OCI-LY1 (cell line): ENCODE measurements at regions not wholly inside any gene's neighbourhood (a gene's known extent, or its start where the extent isn't known, plus 50 kb on each side); places are given as distances from the start of the nearest gene placed in this dataset.

Experiments used
- EZH2 ChIP-seq: fragments of 200-600 bp; sonication (generic), shearing (Covaris generic); IDR thresholded peaks from 2 replicates; pipeline ENCODE4 v1.8.0; 2017; ENCODE audit warnings: borderline replicate concordance, mixed run types, mild to moderate bottlenecking, antibody characterized with exemption, low read length, moderate library complexity, mixed read lengths
- TF ChIP-seq, protein P1 (sequence below): fragments of 200-600 bp; sonication (generic), shearing (Covaris generic); IDR thresholded peaks from 2 replicates; pipeline ENCODE4 v1.5.1; 2017; ENCODE audit warnings: mild to moderate bottlenecking, antibody characterized with exemption, low read length, moderate library complexity, mixed read lengths

GRCh38 chr10:59077855-59078254, 98.6 kb upstream of the PHYHIPL start:
- no peak for TF ChIP-seq EZH2
- TF ChIP-seq, protein P1, sequence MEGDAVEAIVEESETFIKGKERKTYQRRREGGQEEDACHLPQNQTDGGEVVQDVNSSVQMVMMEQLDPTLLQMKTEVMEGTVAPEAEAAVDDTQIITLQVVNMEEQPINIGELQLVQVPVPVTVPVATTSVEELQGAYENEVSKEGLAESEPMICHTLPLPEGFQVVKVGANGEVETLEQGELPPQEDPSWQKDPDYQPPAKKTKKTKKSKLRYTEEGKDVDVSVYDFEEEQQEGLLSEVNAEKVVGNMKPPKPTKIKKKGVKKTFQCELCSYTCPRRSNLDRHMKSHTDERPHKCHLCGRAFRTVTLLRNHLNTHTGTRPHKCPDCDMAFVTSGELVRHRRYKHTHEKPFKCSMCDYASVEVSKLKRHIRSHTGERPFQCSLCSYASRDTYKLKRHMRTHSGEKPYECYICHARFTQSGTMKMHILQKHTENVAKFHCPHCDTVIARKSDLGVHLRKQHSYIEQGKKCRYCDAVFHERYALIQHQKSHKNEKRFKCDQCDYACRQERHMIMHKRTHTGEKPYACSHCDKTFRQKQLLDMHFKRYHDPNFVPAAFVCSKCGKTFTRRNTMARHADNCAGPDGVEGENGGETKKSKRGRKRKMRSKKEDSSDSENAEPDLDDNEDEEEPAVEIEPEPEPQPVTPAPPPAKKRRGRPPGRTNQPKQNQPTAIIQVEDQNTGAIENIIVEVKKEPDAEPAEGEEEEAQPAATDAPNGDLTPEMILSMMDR: no peak
